NCI-H1417 treated with DMSO at 0.1 percent for 48 hours (cell line): ENCODE measurements at regions not wholly inside any gene's neighbourhood (a gene's known extent, or its start where the extent isn't known, plus 50 kb on each side); places are given as distances from the start of the nearest gene placed in this dataset.
A peak's percentile ranks its signal among the peaks of the same experiment; 100 is the strongest.

ENCODE experiments used
- DNase-seq: peaks from one replicate; lab custom pipeline; 2025; lab: John Stamatoyannopoulos, UW

DNA sequence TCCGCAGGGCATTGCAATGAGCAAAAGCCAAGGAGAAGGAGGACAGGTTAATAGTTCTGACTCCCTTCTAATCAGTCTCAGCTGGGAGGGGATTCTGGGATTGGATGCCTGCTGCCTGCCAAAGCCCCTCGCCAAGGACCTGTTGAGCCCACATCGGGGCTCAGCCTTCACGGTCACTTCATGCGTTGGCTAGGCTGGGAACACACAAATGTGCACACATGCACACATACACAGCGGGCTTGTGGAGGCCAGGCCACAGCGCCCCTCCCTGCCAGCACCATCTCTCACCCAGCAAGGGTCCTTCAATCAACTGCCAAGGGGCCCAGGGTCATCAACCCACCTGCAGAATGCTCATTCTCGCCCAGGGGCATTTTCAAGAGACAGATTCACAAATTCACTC, 113.9 kb downstream of the C5orf15 start:
- no peak for DNase-seq

DNA sequence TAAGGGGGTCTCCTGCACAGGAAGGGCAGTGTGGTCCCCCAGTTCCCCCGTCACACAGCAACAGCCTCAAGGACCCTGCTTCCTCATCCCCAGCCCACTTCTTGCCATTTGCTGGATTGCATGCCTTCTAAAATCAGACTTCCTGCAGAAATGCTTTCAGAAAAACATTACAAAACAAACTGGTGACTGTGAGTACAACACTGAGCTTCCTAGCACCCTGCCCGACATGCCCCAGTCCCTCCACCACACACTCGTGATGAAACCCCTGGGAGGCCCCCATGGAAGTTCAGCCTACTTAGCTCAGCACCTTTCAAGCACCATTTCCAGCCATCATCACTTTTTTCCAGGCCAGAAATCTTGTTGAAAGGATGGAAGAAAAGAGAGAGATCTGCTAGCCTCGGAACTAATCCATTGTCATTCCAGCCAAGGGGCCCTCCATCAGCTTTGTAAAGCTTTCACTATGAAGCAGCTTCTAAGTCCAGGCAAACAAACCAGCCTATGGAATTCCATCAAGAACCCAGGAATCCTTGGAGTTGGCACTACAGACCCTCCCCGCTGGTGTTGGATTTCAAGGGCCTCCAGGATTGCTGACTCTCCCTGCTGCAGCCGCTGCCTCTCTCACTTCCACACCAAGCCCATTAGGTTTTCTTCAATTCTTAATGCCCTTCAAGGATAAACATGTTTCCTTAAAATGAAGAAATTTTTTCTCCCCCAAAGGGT, 114.6 kb downstream of the C5orf15 start:
- DNase-seq = no peak

DNA sequence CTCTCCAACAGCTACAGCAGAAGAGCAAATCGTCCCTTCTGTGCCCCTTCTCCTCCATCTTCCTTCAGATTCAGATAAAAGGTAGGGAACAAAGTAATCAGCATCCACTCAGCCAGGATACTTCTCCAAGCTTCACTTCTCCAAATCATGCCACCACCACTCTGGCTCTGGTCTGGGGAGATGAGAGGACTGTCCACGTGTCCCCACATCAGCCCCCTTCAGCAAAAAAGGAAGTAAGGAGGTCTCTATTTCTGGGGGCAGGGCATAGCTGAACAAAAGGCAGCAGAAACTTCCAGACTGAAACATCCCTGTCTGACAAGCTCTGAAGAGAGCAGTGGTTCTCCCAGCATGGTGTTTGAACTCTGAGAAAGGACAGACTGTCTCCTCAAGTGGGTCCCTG, 116.9 kb downstream of the C5orf15 start:
- no peak for DNase-seq

DNA sequence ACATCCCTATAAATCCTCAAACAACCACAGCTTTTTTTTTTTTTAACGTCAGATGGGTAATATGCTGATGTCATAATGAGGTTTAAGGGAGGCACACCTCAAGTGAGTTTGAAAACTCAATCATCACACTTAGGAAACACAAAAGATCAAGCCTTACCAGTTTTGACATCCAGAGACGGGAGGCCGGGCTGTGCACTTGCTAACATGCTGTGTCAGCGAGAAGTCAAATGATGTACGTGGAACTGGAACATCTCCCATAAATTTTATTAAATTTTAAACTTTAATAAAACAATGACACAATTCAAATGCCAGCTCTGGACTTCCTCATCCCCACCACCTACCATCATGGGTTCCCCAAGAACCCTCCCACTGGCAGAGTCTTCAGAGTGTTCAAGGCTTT, 117.6 kb downstream of the C5orf15 start:
- no peak for DNase-seq

DNA sequence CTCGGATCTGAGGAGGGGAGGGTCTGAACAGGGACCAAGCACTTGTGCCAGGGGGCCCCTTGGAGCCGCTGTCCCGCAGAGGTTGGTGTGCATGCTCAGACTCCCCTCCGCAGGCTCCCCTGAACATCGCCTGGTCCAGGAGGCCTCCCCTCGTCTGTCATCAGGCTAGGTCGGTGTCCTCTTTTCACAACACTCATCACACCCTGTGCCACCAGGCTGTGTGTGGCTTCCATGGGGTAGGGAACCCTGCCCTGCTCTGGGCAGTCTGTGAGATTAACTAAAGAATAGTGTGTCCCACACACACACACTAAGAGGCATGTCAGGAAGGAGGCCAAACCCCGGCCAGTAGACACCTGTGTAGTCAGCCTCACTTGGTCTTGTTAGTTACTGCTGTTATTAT, 119.3 kb downstream of the C5orf15 start:
- DNase-seq = no peak

DNA sequence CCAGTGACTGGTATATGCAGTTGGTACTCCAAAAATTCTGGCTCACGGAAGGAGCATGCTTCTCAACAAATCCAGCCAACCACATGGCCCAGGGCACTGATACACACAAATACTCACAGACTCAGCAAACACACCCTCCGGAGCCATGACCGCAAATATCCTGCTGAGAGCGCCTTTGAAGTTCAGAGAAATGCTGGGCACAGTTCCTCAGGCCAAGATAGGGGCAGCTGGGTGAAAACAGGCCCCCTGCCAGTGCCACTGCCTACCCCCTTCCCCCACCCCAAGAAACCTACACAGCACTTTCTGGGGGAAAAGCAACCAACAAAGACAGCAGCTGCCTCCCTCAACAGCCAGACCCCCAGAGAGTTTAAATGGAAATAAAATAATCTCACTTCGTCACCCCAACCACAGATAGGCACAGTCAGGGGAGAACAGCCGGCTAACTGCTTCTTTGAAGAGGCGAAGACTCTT, 120.0 kb downstream of the C5orf15 start:
- DNase-seq = no peak

DNA sequence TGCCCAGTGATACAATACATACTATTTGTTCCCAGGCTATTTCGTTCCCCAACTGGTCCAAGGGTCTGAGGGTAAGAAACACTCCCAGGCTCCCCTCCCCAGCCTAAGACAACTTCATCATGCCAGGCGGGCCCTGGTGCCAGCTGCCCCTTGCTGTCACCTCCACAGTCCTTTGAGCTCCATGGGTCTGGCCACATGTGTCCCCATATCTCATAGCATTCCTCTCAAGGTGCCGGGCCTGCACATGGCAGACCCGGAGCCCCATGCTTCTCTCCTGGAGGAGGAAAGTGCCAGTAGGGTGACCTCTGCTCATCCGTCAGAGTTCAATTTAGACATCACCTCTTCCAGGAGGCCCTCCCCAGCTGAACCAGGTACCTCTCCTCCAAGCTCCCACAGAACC, 120.5 kb downstream of the C5orf15 start:
- no peak for DNase-seq

DNA sequence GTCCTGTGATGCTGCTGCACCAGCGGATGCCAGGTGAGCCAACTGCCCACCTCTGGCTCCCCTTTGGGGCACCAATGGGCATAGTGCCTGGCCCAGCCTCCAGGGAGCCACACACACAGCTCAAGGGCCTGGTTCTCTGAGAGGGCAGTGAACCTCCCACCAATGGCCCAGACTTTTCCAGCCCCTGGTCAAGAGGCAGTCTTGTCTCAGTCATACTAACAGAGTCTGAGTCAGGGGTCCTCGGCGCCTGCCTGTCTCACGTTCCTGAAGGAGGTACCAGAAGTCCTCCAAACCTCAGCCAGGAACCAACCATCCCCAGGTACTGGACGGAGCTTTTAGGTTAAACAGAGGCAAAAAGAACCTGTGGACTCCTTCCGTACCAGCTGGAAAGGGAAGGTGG, 121.1 kb downstream of the C5orf15 start:
- no peak for DNase-seq

DNA sequence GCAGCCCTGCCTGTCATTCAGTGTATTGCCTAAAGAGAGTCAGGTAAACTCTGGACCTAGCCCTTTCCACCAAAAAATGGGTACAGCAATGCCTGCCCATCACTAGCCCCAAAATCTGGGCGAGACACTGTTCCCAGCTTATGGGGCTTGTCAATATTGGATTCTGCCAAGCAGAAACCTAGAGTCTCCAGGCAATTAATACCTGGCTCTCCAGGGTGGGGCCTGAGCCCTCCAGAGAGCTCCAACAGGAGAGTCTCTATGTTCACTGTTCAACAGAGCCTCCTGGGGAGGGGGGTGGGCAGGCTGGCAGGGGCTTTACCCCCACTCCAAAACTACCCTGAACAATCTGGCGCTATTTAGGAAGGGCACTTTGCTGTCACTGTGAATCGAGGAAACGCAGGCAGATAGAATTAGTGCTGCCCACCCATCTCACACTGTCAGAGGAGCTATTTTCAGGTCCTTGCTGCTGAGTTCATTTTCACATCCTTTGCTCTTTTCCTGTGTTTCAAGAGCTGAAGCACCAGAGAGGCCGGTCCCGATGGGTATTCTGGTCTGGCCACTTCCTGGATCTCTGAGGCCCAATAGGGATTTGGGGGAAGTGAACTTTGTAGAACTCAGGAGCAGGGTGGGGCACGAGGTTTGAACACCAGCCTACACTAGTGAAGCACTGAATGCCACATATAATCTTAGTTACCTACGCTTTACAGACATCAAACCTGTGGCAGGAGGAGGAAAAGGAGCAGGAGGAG, 121.8 kb downstream of the C5orf15 start:
- DNase-seq = no peak

DNA sequence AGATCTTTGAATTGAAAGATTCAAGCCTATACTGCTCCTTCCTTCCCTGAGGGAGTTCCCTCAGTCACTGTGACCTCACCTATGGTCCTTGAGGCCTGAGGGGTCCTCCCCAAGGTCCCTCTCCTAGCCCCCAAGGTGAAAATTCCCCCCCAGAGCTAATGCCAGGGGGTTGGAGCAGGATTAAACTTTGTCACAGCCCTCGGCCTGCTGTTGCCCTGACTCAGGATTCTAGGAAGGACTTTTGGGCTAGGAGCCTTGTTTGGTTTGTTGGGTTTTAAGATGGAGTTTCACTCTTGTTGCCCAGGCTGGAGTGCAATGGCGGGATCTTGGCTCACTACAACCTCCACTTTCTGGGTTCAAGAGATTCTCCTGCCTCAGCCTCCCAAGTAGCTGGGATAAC, 123.2 kb downstream of the C5orf15 start:
- DNase-seq = no peak

DNA sequence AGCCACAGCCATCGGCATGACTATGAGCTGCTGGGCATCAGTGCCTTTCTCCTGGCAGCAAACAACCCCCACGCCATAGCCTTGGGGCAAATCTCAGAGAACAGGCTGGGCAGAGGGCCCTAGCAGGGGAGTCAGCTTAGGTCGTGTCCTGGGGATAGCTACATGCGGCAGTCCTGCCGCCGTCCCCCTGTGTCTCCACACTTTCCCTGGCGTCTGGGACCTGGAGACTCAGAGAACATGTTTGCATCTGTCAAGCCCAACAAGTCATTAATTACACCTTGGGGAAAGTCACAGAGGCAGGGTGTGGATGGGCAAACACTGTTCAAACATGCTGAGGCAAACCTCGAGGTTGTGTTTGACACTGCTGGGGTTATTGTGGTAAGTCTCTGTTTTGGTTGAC, 123.6 kb downstream of the C5orf15 start:
- DNase-seq = peak; percentile 4

DNA sequence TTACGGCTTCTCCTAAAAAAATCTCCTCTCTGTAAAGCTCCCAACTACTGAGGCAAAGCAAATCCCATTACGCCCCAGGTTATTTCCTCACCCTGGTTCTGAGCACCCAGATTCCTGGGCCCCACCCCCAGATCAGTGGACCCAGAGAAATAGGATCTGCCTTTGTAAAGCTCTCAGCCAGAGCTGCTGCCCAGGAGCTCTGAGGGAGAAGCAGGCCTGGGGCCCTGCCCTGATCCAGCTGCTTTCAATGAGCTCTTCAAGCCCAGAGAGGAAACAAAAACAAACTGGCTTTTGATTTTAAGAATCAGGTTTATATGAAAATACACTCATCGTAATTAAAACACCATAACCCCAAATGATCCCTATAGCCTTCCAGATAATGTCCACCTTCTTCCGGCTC, 124.5 kb downstream of the C5orf15 start:
- no peak for DNase-seq

DNA sequence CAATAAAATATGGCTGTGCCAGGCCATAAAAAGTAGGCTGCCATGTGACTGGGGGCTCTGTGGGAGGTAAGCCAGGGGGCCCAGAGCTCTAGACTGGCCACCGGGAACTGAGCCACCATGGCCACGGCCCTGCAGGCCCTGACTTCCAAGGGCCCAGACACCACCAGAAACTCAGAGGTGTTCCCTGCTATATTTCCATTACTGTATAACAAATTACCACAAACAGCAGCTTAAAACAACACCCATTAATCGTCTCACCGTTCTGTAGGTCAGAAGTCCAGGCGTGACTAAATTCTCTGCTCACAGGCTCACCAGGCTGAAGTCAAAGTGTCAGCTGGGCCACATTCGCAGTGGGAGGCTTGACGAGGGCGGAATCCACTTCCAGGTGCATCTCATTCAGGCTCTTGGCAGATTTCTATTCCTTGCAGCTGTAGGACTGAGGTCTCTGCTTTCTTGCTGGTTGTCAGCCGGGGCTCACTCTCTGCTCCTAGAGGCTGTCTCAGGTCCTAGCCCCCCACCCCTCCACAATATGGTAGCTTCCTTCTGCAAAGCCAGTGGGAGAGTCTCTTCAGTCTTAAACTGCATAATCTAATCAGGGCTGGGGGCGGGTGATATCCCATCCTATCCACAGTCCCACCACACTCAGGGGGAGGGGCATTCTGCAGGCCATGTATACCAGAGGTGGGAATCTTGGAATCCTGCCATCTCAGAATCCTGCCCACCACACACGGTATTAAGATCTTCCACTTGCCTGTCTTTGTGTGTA, 125.4 kb downstream of the C5orf15 start:
- no peak for DNase-seq

DNA sequence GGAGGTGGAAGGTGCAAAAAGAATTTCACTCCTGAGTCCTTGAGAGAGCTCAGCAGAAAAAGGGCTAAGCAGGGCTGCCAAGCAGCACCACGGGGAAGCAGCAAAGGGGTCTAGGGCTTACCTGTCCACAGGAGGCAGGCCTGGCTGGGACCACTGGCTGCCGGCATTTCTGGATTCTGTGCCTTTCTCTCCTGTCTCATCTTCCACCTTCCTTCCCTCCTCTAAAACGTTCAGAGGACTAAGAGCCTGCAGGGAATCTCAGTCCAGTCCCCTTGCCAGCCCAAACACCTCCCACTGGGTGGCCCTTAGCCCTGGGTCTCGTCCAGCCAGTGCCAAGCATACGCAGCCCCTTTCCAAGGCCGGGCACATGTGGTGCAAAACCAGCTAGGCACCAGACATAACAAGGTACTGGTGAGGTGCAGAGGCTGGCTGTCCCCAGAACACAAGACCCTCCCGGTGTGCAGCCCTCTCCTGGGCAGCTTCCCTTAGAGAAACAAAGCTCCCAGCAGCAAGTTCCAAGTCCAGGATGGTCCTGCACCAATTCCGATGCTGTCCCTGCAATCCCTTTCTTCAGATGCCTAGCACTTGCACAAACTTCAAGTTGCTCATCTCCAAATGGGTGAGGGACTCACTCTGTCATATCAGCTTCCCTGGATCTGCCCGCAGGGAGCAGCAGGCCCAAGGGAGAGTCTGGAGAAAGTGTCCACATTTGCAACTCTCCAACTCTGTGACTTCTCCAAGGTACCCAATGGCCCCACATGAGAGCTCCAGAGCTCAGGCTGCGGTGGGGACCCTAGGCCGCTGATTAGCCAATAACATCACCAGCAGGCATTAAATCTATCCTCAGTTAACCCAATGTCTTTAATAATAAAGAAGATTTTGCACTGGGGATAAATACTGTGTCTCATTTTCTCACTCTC, 126.3 kb downstream of the C5orf15 start:
- DNase-seq = no peak

DNA sequence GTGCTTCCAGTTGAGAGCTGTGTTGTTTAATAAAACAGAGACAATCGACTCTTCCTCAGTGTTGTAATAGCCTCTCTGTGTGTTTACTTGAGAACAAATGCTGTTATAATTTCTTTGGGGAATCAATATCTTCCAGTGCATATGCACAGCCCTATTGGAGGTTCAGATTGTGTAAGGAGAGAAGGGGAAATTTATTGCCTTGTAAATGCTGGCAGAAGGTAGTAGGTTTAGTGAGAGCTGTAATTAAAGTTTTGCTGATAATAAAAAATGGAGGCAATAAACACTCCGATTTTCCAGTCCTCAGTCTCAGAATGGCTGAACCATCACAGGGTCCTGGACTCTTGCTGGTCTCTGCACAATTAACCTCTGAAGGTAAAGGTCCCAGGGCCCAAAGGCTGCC, 128.3 kb downstream of the C5orf15 start:
- no peak for DNase-seq

DNA sequence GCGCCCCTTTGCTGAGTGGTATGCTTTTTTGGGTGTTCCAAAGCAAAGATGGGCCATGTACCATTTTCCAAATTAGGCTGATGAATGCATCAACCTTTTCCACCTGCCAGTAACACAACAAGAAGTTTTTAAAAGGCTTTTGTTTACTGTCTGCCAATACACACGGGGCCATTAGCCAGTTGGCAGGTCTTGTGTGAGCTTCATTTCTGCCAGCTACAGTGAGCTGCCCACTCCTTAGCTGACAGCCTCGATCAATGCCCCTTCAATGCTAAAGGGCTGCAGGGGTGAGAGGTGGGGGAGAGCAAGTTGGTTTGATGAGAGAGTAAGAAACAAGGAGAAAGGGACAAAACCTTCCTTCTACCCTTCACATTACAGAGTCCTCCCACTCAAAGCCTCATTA, 128.7 kb downstream of the C5orf15 start:
- DNase-seq = no peak

DNA sequence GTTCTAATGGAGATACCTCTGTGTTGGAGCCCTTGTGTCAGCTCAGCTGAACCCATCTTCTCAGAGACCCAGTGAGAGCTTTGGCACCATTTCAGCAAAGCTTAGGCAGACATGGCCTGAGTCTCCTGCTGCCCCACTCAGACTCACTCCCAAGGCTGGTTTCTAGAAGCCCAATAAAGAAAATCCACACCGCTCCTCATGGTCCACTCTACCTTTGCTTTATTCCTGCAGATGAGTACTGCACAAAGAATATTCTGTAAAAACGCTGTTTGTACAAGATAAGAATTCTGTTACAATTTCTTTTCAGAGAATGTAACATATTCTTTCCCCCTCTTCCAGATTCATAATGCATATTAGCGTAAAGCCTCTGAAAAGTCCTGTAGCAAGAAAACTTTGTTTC, 129.3 kb downstream of the C5orf15 start:
- no peak for DNase-seq

DNA sequence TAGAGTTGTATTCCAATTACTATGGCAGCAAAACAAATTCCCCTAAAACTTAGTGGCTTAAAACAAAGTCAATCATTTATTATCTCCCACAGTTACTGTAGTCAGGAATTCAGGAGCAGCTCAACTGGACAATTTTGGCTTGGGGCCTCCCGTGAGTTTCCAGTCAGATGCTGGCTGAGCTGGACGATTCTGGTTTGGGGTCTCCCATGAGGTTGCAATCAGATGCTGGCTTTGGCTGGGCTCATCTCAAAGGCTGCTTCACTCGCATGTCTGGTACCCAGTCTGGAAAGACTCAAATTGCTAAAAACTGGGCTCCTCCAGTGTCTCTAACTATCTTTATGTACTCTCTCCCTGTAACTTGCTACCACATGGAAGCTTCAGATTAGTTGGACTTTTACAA, 130.1 kb downstream of the C5orf15 start:
- no peak for DNase-seq

DNA sequence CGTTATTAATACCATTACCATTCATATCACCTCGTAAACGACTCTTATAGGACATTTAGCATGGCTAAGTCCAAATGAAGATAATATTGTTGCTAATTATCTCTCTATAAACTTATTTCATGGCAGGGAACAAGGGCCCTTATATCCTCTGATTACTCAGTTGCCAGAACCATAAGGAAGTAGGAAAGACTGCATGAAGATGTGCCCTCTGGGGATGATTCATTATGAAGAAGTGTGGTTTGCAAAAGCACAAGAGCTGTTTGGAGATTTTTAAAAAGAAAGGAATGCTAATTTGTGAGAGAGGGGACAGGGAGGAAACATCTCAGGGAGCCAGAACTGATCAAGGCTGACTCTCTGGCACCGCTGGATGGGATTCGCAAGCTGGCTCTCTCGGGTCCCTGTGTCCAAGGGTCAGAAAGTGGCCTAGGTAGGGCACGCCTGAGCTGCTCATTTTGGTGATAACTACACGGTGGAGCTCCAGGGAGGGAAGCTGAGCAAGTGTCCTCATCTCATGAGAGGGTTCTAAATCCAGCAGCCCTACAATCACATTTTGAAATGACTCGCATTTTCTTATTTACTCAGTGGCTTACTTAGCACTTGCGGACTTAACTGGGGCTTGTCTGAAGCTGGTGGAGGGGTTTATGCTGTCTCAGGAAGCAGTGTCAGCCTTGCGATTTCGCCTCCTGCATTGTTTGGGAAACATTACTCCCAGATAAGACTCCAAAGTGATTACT, 136.8 kb downstream of the C5orf15 start:
- no peak for DNase-seq

DNA sequence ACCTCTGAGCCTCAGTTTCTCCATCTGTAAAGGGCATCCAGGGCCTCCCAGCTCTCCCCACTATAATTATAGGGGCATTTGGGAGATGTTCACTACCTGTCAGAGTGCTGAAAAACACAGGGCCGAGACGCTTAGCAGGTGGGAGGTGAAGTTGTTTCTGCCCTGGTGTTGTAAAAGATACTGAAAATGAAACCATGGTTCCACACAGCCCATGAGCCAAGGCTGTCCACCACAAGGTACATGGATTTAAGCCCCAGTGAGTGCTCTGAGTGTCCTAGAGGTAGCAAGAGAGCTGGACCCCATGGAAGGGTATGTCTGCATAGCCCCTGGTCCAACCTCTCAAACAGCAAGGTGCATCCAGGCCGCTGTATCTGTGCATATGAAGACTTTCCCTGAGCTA, 137.5 kb downstream of the C5orf15 start:
- no peak for DNase-seq

DNA sequence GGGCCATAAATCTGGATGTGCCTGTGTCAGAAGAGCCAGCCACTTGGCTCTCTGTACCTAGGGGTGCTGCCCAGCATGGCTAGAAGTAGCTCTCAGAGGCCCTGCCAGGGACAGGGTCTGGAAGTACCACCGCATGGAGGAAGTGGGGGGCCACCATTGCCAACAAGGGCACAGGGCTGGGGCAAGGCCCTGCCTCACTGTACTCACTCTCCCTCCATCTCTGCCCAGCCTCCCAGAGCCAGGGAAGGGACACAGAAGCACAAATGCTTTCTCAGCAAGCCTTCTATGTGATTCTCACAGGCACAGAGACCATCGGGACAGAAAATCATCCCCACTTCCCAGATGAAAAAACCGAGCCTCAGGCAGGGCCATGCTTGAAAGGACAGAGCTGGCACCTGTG, 138.1 kb downstream of the C5orf15 start:
- no peak for DNase-seq
